GM12878 (cell line): ENCODE measurements at regions not wholly inside any gene's neighbourhood (a gene's known extent, or its start where the extent isn't known, plus 50 kb on each side); places are given as distances from the start of the nearest gene placed in this dataset.

Experiments
- ATAC-seq: fragments of 200-7000 bp; cut with Tn5 transposase; 3 replicates; pipeline ENCODE4 v1.9.1; 2020; ENCODE audit warnings: mild to moderate bottlenecking, moderate library complexity
- BruUV-seq: library from RNA; stranded (reverse); fragments of 400-500 nt; replicated peaks from 2 replicates; lab custom pipeline; 2021; lab: Mats Ljungman, UMichigan
- CTCF ChIA-PET: fragments of 300-600 bp; sonication (Branson Sonifier 250); formaldehyde crosslinking; extraction: SDS; loops from one replicate; lab custom pipeline; 2021; ENCODE audit warnings: inconsistent platforms; lab: Yijun Ruan, JAX
- POLR2A ChIA-PET: fragments of 350-600 bp; formaldehyde crosslinking; extraction: SDS; loops from one replicate; lab custom pipeline; 2021; ENCODE audit warnings: inconsistent platforms; lab: Charles Lee
- RAD21 ChIA-PET: fragments of 300-600 bp; sonication (Branson Sonifier 250); formaldehyde crosslinking; loops from one replicate; lab custom pipeline; 2023; ENCODE audit warnings: antibody characterized with exemption; ENCODE audit not compliant: unreplicated experiment; lab: Charles Lee
- SMC1A ChIA-PET: fragments of 300-600 bp; sonication (Branson Sonifier 250); formaldehyde crosslinking; loops from one replicate; lab custom pipeline; 2023; ENCODE audit not compliant: unreplicated experiment, uncharacterized antibody; lab: Charles Lee
- DNase-seq: peaks from one replicate; pipeline ENCODE4 v3.0.0-alpha.2; 2011; ENCODE audit warnings: low read depth, low spot score
- FAIRE-seq: peaks from 3 replicates; lab custom pipeline; 2011; peaks lifted over from hg19 to GRCh38; lab: Jason Lieb, UNC
- H2AFZ ChIP-seq: 2 replicates; pipeline ENCODE4 v1.6.0; 2011; ENCODE audit warnings: low read depth, low read length, control low read depth; ENCODE audit not compliant: control insufficient read depth
- H3K27ac ChIP-seq: 2 replicates; pipeline ENCODE4 v1.5.1; 2011; ENCODE audit warnings: control low read depth; ENCODE audit not compliant: control insufficient read depth, insufficient read depth
- H3K27me3 ChIP-seq, 2 experiments: replicated peaks in 1 of 2; 2 replicates each; pipeline versions ENCODE4 v1.6.0 to v1.6.1; 2011; ENCODE audit warnings: low read length in 1 of 2; ENCODE audit not compliant: control insufficient read depth in 2 of 2, insufficient read depth in 2 of 2
- H3K36me3 ChIP-seq, 2 experiments: 2 replicates each; pipeline ENCODE4 v1.5.1; 2011; ENCODE audit warnings: low read length in 1 of 2; ENCODE audit not compliant: control insufficient read depth in 2 of 2, insufficient read depth in 2 of 2
- H3K4me1 ChIP-seq: 2 replicates; pipeline ENCODE4 v1.6.1; 2011; ENCODE audit warnings: mild to moderate bottlenecking, low read length, moderate library complexity, mixed read lengths; ENCODE audit not compliant: control insufficient read depth, insufficient read depth
- H3K4me2 ChIP-seq: 2 replicates; pipeline ENCODE4 v1.6.0; 2011; ENCODE audit warnings: control low read depth; ENCODE audit not compliant: control insufficient read depth, insufficient read depth
- H3K4me3 ChIP-seq: fragments of 200-600 bp; sonication (generic); 2 replicates; pipeline ENCODE4 v1.5.1; 2016
- H3K79me2 ChIP-seq: 2 replicates; pipeline ENCODE4 v1.6.0; 2011; ENCODE audit warnings: low read length; ENCODE audit not compliant: control insufficient read depth, insufficient read depth
- H3K9ac ChIP-seq: 2 replicates; pipeline ENCODE4 v1.8.0; 2011; ENCODE audit warnings: low read length, control low read depth, mixed read lengths; ENCODE audit not compliant: control insufficient read depth, insufficient read depth
- H3K9me3 ChIP-seq: replicated peaks from 3 replicates; pipeline ENCODE4 v1.5.1; 2011; ENCODE audit warnings: mild to moderate bottlenecking, low read length; ENCODE audit not compliant: control insufficient read depth, insufficient read depth
- H4K20me1 ChIP-seq: 2 replicates; pipeline ENCODE4 v1.6.0; 2011; ENCODE audit not compliant: control insufficient read depth, insufficient read depth
- ATF7 ChIP-seq: fragments of 450-650 bp; IDR thresholded peaks from 2 replicates; pipeline ENCODE4 v1.6.1; 2016; ENCODE audit warnings: low read depth, mild to moderate bottlenecking
- BRCA1 ChIP-seq: IDR thresholded peaks from 2 replicates; pipeline ENCODE4 v1.6.1; 2011; ENCODE audit warnings: low read depth, low read length, improper control_type of control experiment
- E4F1 ChIP-seq: fragments of 450-650 bp; IDR thresholded peaks from 2 replicates; pipeline ENCODE4 v1.6.1; 2018; ENCODE audit warnings: borderline replicate concordance, mild to moderate bottlenecking; ENCODE audit not compliant: partially characterized antibody
- EP300 ChIP-seq, 2 experiments: fragments of 150-350 bp in 1 of 2; IDR thresholded peaks; 2 replicates each; pipeline ENCODE4 v1.6.1; 2011 to 2012; ENCODE audit warnings: low read depth in 2 of 2, low read length in 2 of 2, borderline replicate concordance in 1 of 2, improper control_type of control experiment in 1 of 2, inconsistent platforms in 1 of 2; ENCODE audit not compliant: control insufficient read depth in 1 of 2
- HCFC1 ChIP-seq: fragments of 150-350 bp; IDR thresholded peaks from 2 replicates; pipeline ENCODE4 v1.6.1; 2014; ENCODE audit warnings: low read length
- JUNB ChIP-seq: IDR thresholded peaks from 2 replicates; pipeline ENCODE4 v1.6.1; 2016; ENCODE audit warnings: antibody characterized with exemption, mild to moderate bottlenecking
- NFXL1 ChIP-seq: fragments of 450-650 bp; IDR thresholded peaks from 2 replicates; pipeline ENCODE4 v1.6.1; 2017; ENCODE audit warnings: antibody characterized with exemption, mild to moderate bottlenecking, borderline replicate concordance
- REST ChIP-seq: IDR thresholded peaks from 2 replicates; pipeline ENCODE4 v1.6.1; 2012; ENCODE audit warnings: mild to moderate bottlenecking, low read depth, low read length
- SIN3A ChIP-seq: IDR thresholded peaks from 2 replicates; pipeline ENCODE4 v1.6.1; 2012; ENCODE audit warnings: low read depth, low read length, improper control_type of control experiment
- ZBTB11 ChIP-seq: fragments of 450-650 bp; formaldehyde crosslinking; IDR thresholded peaks from 2 replicates; pipeline ENCODE4 v1.5.0; 2022; ENCODE audit warnings: mild to moderate bottlenecking, missing genetic modification characterization
- ZNF622 ChIP-seq: fragments of 450-650 bp; IDR thresholded peaks from 2 replicates; pipeline ENCODE4 v1.6.1; 2017; ENCODE audit warnings: mild to moderate bottlenecking, inconsistent platforms
- ZSCAN29 ChIP-seq: fragments of 450-650 bp; IDR thresholded peaks from 2 replicates; pipeline ENCODE4 v1.6.1; 2017; ENCODE audit warnings: mild to moderate bottlenecking, moderate library complexity
- WGBS: methylation state at CpG from one replicate; pipeline ENCODE4 v1.1.6; 2016; ENCODE audit warnings: low lambda C conversion rate; ENCODE audit not compliant: insufficient replicate concordance, insufficient coverage; ENCODE audit errors: missing lambda C conversion rate; 5-methylcytosine and 5-hydroxymethylcytosine counted together
- in situ Hi-C: fragments of 300-500 bp; cut with MboI; formaldehyde crosslinking; loops from 9 replicates; pipeline ENCODE4 v1.14.3; 2018; ENCODE audit warnings: mixed read lengths
- intact Hi-C: fragments of 100-400 bp; cut with micrococcal nuclease; formaldehyde crosslinking; loops from one replicate; pipeline ENCODE4 v1.14.2; 2022; ENCODE audit not compliant: unreplicated experiment

- TF ChIP-seq ZBTB11 (CRISPR knock-in tag) (no peak), ATF7 (no peak)
- TF ChIP-seq, all 136 proteins: peak for 0
Measured at GRCh38 chr10:44320756-44321155, 64.1 kb downstream of the CXCL12 start (continued).

- H3K9ac ChIP-seq = no peak overlapping the region
- intact Hi-C loops = no loop called here
- BruUV-seq = no TSS peak
- SMC1A ChIA-PET = no interaction called here
- DNase-seq (no peak), FAIRE-seq (no peak), ATAC-seq (no peak)
- no peaks in the 10 kb centered on the region for H3K79me2 ChIP-seq
- no peak overlapping the region for H3K4me3 ChIP-seq
- RAD21 ChIA-PET = no interaction called here
- H3K4me1 ChIP-seq = no peaks in the 10 kb centered on the region
- TF ChIP-seq ZSCAN29 = no peak
- no peak for TF ChIP-seq JUNB
- TF ChIP-seq E4F1 = no peak
- TF ChIP-seq SIN3A = no peak
- TF ChIP-seq EP300 (IDR thresholded peaks at IDR 0.05; ENCODE audit: borderline replicate concordance in 1 of 2, control insufficient read depth in 1 of 2, low read depth in 2 of 2, low read length in 2 of 2) = no peak
- no peak for TF ChIP-seq HCFC1
- TF ChIP-seq ZNF622 = no peak
- TF ChIP-seq REST = no peak
- TF ChIP-seq BRCA1 = no peak
- TF ChIP-seq NFXL1 = no peak
- TF ChIP-seq, all 136 proteins: peak for 0
- ChIA-PET CTCF (no interaction called here), POLR2A (no interaction called here)
- in situ Hi-C loops = no loop called here
- H3K4me2 ChIP-seq = no peak overlapping the region
- H4K20me1 ChIP-seq = no peaks in the 10 kb centered on the region
- 76% methylated on average over 3 of the region's 3 CpGs for WGBS
- H3K36me3 ChIP-seq = no peaks in the 10 kb centered on the region
- no peak overlapping the region for H2AFZ ChIP-seq
- H3K9me3 ChIP-seq = no peaks in the 10 kb centered on the region; the same call in 1 of the 3 replicates
- H3K27ac ChIP-seq = no peak overlapping the region
- no peaks in the 10 kb centered on the region for H3K27me3 ChIP-seq
Measured at GRCh38 chr10:44317856-44318255, 67.0 kb downstream of the CXCL12 start.
